ENCODE measurements at regions not wholly inside any gene's neighbourhood (a gene's known extent, or its start where the extent isn't known, plus 50 kb on each side); places are given as distances from the start of the nearest gene placed in this dataset.

DNA sequence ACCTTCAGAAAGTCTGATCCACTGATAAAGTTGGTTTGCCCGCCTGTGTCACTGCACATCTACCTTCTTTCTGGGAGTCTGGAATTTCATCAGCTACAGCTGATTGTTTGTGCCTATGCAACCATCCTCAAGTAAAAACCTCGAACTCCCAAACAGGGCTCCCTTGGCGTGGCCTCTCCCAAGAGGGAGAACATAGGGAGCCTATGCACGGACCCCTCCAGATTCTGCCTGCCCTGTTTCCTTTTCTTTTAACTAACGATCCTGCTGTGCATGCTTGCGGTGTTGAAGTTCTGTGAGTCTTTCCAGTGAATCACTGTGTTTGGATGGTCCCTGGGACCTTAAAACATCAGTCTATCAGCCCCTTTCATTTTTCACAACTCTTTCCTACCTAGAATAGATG lies 226.9 kb upstream of the SEMA3D start:
- H3K27me3 ChIP-seq (ENCODE audit: insufficient read depth in 3 of 3, low read length in 2 of 3) = no peaks in the 10 kb centered on the region
- TF ChIP-seq CTCF (IDR thresholded peaks at IDR 0.05) = no peak
- H3K36me3 ChIP-seq (ENCODE audit: insufficient read depth in 1 of 2, low read depth in 1 of 2) = no peaks in the 10 kb centered on the region
- DNase-seq = no peak
- no peak for ATAC-seq
- no peak overlapping the region for H3K4me3 ChIP-seq
- intact Hi-C loops (cut with DNase I) = no loop called here
- WGBS, 3 donors = 82 to 87% (median 82%) methylated on average over 6 of the region's 6 CpGs
- H3K27ac ChIP-seq = no peak overlapping the region
- no peaks in the 10 kb centered on the region for H3K9me3 ChIP-seq
- no peaks in the 10 kb centered on the region for H3K4me1 ChIP-seq

GRCh38 chr7:85412912-85413311 lies 226.1 kb upstream of the SEMA3D start:
- intact Hi-C loops (cut with DNase I) = no loop called here
- DNase-seq = no peak
- H3K4me3 ChIP-seq = no peak overlapping the region
- H3K36me3 ChIP-seq (ENCODE audit: insufficient read depth in 1 of 2, low read depth in 1 of 2) = no peaks in the 10 kb centered on the region
- no peaks in the 10 kb centered on the region for H3K4me1 ChIP-seq
- H3K27ac ChIP-seq = no peak overlapping the region
- H3K27me3 ChIP-seq (ENCODE audit: insufficient read depth in 3 of 3, low read length in 2 of 3) = no peaks in the 10 kb centered on the region
- no peak for ATAC-seq
- TF ChIP-seq CTCF (IDR thresholded peaks at IDR 0.05) = no peak
- no peaks in the 10 kb centered on the region for H3K9me3 ChIP-seq
- 78 to 82% (median 79%) methylated on average over 3 of the region's 3 CpGs for WGBS, 3 donors

DNA sequence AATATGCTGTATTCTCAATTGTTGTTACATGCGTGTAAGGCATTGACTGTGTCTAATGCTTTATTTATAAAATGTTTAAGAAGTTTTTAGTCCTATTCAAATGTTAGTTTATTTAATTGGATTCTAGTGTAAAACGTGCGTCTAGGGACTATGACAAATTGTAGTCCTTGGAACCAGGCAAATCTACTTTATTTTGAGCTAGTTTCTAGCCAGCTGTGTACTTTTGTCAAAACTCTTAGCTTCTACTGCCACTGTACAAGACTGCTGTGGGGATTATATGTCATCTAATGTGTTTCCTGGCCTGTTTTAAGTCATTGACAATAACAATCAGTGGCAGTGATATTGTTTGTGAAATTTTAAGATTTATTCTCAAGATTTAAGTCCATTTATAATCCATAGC lies 220.5 kb upstream of the SEMA3D start:
- no peak for DNase-seq
- WGBS, 3 donors = 22 to 43% (median 33%) methylated on average over 3 of the region's 3 CpGs
- Histone ChIP-seq H3K4me1 (no peaks in the 10 kb centered on the region), H3K27ac (no peak overlapping the region), H3K4me3 (no peak overlapping the region), H3K9me3 (no peaks in the 10 kb centered on the region), H3K36me3 (ENCODE audit: insufficient read depth in 1 of 2, low read depth in 1 of 2) (no peaks in the 10 kb centered on the region), H3K27me3 (ENCODE audit: insufficient read depth in 3 of 3, low read length in 2 of 3) (no peaks in the 10 kb centered on the region)
- ATAC-seq = no peak
- no peak for TF ChIP-seq CTCF (IDR thresholded peaks at IDR 0.05)
- intact Hi-C loops (cut with DNase I) = no loop called here

DNA sequence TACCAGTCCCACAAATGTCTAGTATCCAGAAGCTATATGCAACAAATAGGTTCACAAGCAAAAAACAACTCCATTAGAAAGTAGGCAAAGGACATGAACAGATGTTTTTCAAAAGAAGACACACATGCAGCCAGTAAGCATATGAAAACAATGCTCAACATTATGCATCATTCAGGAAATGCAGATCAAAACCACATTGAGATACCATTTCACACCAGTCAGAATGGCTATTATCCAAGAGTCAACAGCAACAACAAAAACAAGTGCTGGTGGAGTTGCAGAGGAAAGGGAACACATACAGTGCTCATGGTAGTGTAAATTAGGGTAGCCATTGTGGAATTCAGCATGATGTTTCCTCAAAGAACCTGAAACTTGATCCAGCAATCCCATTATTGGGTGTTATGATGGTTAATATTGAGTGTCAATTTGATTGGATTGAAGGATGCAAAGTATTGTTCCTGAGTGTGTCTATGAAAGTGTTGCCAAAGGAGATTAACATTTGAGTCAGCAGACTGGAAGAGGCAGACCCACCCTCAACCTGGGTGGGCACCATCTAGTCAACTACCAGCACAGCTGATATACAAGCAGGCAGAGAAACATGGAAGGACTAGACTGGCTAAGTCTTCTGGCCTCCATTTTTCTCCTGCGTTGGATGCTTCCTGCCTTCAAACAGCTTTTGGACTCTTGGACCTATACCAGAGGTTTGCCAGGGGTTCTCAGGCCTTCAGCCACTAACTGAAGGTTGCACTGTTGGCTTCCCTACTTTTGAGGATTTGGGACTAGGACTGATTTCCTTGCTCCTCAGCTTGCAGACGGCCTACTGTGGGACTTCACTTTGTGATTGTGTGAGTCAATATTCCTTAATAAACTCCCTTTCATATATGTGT lies 218.4 kb upstream of the SEMA3D start:
- Histone ChIP-seq H3K9me3 (no peaks in the 10 kb centered on the region), H3K4me1 (no peaks in the 10 kb centered on the region), H3K36me3 (ENCODE audit: insufficient read depth in 1 of 2, low read depth in 1 of 2) (no peaks in the 10 kb centered on the region), H3K27me3 (ENCODE audit: insufficient read depth in 3 of 3, low read length in 2 of 3) (no peaks in the 10 kb centered on the region), H3K4me3 (no peak overlapping the region), H3K27ac (no peak overlapping the region)
- intact Hi-C loops (cut with DNase I) = no loop called here
- no peak for DNase-seq
- WGBS, 3 donors = 84 to 91% (median 86%) methylated on average over 2 of the region's 2 CpGs
- ATAC-seq = no peak
- TF ChIP-seq CTCF (IDR thresholded peaks at IDR 0.05) = no peak

- H3K27ac ChIP-seq = no peak overlapping the region
- H3K4me1 ChIP-seq = no peaks in the 10 kb centered on the region
- intact Hi-C loops (cut with DNase I) = no loop called here
- no peaks in the 10 kb centered on the region for H3K9me3 ChIP-seq
- no peak overlapping the region for H3K4me3 ChIP-seq
- DNase-seq (no peak), ATAC-seq (no peak)
- no peaks in the 10 kb centered on the region for H3K27me3 ChIP-seq (ENCODE audit: insufficient read depth in 3 of 3, low read length in 2 of 3)
- no peaks in the 10 kb centered on the region for H3K36me3 ChIP-seq (ENCODE audit: insufficient read depth in 1 of 2, low read depth in 1 of 2)
- WGBS, 3 donors = 57 to 71% (median 67%) methylated on average over 1 of the region's 1 CpG
- TF ChIP-seq CTCF (IDR thresholded peaks at IDR 0.05) = no peak
Observed at GRCh38 chr7:85396676-85397075, 209.8 kb upstream of the SEMA3D start.

Data from psoas muscle (tissue), 7 donors.